ENCODE measurements at regions not wholly inside any gene's neighbourhood (a gene's known extent, or its start where the extent isn't known, plus 50 kb on each side); places are given as distances from the start of the nearest gene placed in this dataset.

DNA sequence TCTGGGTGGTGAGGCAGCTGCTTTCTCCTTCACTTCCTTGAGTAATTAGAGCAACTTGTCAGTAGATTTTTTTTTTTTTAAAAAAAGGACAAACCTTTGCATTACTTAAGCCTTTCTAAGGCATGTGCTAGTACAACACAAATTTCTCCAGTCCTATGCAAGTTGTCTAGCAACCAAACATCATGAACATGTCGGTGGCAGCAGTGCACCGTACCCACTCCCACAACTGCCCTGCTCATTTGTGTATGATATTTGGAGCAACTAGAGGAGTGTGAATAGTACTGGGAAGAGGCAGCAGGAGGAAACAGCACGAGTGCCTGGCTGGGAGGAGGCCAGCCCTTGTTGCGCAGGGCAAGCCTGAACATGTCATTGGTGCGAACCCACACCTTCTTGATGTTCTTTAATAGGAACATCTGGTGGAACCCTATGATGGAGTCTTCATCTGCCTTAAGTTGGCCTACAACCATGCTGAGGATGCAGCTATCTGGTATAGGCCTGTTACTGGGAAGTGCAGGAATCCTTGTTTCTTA is 238.3 kb downstream of the TDRD15 start:
- Histone ChIP-seq H3K4me3 (no peak overlapping the region), H3K36me3 (no peaks in the 10 kb centered on the region), H3K27ac (no peak overlapping the region), H3K4me1 (no peaks in the 10 kb centered on the region), H3K9me3 (no peaks in the 10 kb centered on the region), H3K27me3 (no peaks in the 10 kb centered on the region)
- intact Hi-C loops (cut with DNase I): no loop called here
- TF ChIP-seq, protein P1, sequence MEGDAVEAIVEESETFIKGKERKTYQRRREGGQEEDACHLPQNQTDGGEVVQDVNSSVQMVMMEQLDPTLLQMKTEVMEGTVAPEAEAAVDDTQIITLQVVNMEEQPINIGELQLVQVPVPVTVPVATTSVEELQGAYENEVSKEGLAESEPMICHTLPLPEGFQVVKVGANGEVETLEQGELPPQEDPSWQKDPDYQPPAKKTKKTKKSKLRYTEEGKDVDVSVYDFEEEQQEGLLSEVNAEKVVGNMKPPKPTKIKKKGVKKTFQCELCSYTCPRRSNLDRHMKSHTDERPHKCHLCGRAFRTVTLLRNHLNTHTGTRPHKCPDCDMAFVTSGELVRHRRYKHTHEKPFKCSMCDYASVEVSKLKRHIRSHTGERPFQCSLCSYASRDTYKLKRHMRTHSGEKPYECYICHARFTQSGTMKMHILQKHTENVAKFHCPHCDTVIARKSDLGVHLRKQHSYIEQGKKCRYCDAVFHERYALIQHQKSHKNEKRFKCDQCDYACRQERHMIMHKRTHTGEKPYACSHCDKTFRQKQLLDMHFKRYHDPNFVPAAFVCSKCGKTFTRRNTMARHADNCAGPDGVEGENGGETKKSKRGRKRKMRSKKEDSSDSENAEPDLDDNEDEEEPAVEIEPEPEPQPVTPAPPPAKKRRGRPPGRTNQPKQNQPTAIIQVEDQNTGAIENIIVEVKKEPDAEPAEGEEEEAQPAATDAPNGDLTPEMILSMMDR (IDR thresholded peaks at IDR 0.05): no peak
- no peak for TF ChIP-seq POLR2A (IDR thresholded peaks at IDR 0.05)
- TF ChIP-seq POLR2AphosphoS5 (IDR thresholded peaks at IDR 0.05; ENCODE audit: insufficient read depth in 1 of 2, low read depth in 1 of 2): no peak
- DNase-seq (ENCODE audit: extremely low spot score in 2 of 2): no peak

DNA sequence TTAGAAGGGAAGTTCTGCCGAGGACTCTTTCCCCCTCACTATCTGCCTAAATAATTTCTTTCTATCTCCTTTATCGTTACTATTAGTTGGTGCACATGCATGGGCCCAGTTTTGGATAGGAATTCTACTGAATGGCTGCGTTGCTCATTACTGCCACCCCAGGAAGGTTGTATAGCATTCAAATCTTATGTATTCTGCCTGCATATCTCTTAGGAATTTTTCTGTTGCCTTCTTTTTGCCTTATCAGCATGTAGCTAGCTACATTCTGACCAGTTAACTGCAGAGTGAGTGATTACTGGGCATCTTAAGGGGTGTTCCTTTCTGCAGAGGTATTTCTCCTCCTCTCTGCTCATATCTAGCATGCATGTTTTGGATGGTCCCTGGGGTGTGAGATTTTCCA is 239.6 kb downstream of the TDRD15 start:
- Histone ChIP-seq H3K36me3 (no peaks in the 10 kb centered on the region), H3K4me3 (no peak overlapping the region), H3K4me1 (no peaks in the 10 kb centered on the region), H3K27ac (no peak overlapping the region), H3K9me3 (no peaks in the 10 kb centered on the region), H3K27me3 (no peaks in the 10 kb centered on the region)
- TF ChIP-seq POLR2A (IDR thresholded peaks at IDR 0.05) (no peak), POLR2AphosphoS5 (IDR thresholded peaks at IDR 0.05; ENCODE audit: insufficient read depth in 1 of 2, low read depth in 1 of 2) (no peak)
- TF ChIP-seq, protein P1 (IDR thresholded peaks at IDR 0.05): no peak
- no peak for DNase-seq (ENCODE audit: extremely low spot score in 2 of 2)
- intact Hi-C loops (cut with DNase I): no loop called here

GRCh38 chr2:21367421-21367820 is 243.7 kb downstream of the TDRD15 start:
- intact Hi-C loops (cut with DNase I): no loop called here
- DNase-seq (ENCODE audit: extremely low spot score in 2 of 2): no peak

GRCh38 chr2:21369787-21370186 is 246.0 kb downstream of the TDRD15 start:
- Histone ChIP-seq H3K27me3 (no peaks in the 10 kb centered on the region), H3K27ac (no peak overlapping the region), H3K4me1 (no peaks in the 10 kb centered on the region), H3K36me3 (no peaks in the 10 kb centered on the region), H3K9me3 (no peaks in the 10 kb centered on the region), H3K4me3 (no peak overlapping the region)
- intact Hi-C loops (cut with DNase I): no loop called here
- TF ChIP-seq, protein P1 (IDR thresholded peaks at IDR 0.05): no peak
- no peak for TF ChIP-seq POLR2A (IDR thresholded peaks at IDR 0.05)
- TF ChIP-seq POLR2AphosphoS5 (IDR thresholded peaks at IDR 0.05; ENCODE audit: insufficient read depth in 1 of 2, low read depth in 1 of 2): no peak
- no peak for DNase-seq (ENCODE audit: extremely low spot score in 2 of 2)

More at GRCh38 chr2:21367421-21367820, 243.7 kb downstream of the TDRD15 start:
- Histone ChIP-seq H3K4me3 (no peak overlapping the region), H3K27ac (no peak overlapping the region), H3K27me3 (no peaks in the 10 kb centered on the region), H3K9me3 (no peaks in the 10 kb centered on the region), H3K4me1 (no peaks in the 10 kb centered on the region), H3K36me3 (no peaks in the 10 kb centered on the region)
- TF ChIP-seq, protein P1 (IDR thresholded peaks at IDR 0.05): no peak
- TF ChIP-seq POLR2AphosphoS5 (IDR thresholded peaks at IDR 0.05; ENCODE audit: insufficient read depth in 1 of 2, low read depth in 1 of 2) (no peak), POLR2A (IDR thresholded peaks at IDR 0.05) (no peak)

GRCh38 chr2:21371499-21372003 is 247.8 kb downstream of the TDRD15 start:
- intact Hi-C loops (cut with DNase I): no loop called here
- Histone ChIP-seq H3K4me1 (no peaks in the 10 kb centered on the region), H3K9me3 (no peaks in the 10 kb centered on the region), H3K27ac (no peak overlapping the region), H3K27me3 (no peaks in the 10 kb centered on the region), H3K36me3 (no peaks in the 10 kb centered on the region), H3K4me3 (no peak overlapping the region)
- DNase-seq (ENCODE audit: extremely low spot score in 2 of 2): no peak
- TF ChIP-seq POLR2A (IDR thresholded peaks at IDR 0.05) (no peak), POLR2AphosphoS5 (IDR thresholded peaks at IDR 0.05; ENCODE audit: insufficient read depth in 1 of 2, low read depth in 1 of 2) (no peak)
- TF ChIP-seq, protein P1 (IDR thresholded peaks at IDR 0.05): no peak

Measured in vagina (tissue), 2 donors.